ENCODE measurements at regions not wholly inside any gene's neighbourhood (a gene's known extent, or its start where the extent isn't known, plus 50 kb on each side); places are given as distances from the start of the nearest gene placed in this dataset.

GRCh38 chr6:106770081-106770480 is 140.7 kb downstream of the QRSL1 start:
- Histone ChIP-seq H2AFZ (ENCODE audit: low read length) (no peak overlapping the region), H3K4me3 (replicated peaks in 1 of 4; ENCODE audit: control extremely low read depth in 1 of 4, insufficient read depth in 1 of 4, low read depth in 3 of 4, low read length in 4 of 4) (no peak overlapping the region), H3K27ac (ENCODE audit: insufficient read depth, low read length) (no peak overlapping the region), H3K79me2 (ENCODE audit: control insufficient read depth, insufficient read depth, low read length) (no peaks in the 10 kb centered on the region), H3K9me3 (ENCODE audit: control insufficient read depth, insufficient read depth, low read depth, low read length) (no peaks in the 10 kb centered on the region), H3K36me3 (ENCODE audit: control insufficient read depth, insufficient read depth, low read length) (no peaks in the 10 kb centered on the region), H3K4me2 (ENCODE audit: extremely low read depth, insufficient read depth, low read length) (no peak overlapping the region), H4K20me1 (ENCODE audit: control insufficient read depth, extremely low read depth, insufficient read depth, low read length) (no peaks in the 10 kb centered on the region), H3K27me3 (ENCODE audit: control insufficient read depth, insufficient read depth, low read length) (no peaks in the 10 kb centered on the region), H3K4me1 (ENCODE audit: control insufficient read depth, extremely low read depth, insufficient read depth, low read length) (no peaks in the 10 kb centered on the region), H3K9ac (ENCODE audit: insufficient read depth, low read length) (no peak overlapping the region)
- no peak for TF ChIP-seq EZH2 (IDR thresholded peaks at IDR 0.05; ENCODE audit: low read length, missing control alignments)
- TF ChIP-seq CTCF (conservative IDR thresholded peaks at IDR 0.05 in 1 of 2, IDR thresholded peaks at IDR 0.05 in 1 of 2; ENCODE audit: low read depth in 1 of 2, low read length in 2 of 2) = no peak
- no peak for DNase-seq (ENCODE audit: low read depth in 2 of 2)

GRCh38 chr6:106767271-106767670 is 137.9 kb downstream of the QRSL1 start:
- Histone ChIP-seq H3K27ac (ENCODE audit: insufficient read depth, low read length) (no peak overlapping the region), H3K36me3 (ENCODE audit: control insufficient read depth, insufficient read depth, low read length) (no peaks in the 10 kb centered on the region), H3K9me3 (ENCODE audit: control insufficient read depth, insufficient read depth, low read depth, low read length) (no peaks in the 10 kb centered on the region), H3K9ac (ENCODE audit: insufficient read depth, low read length) (no peak overlapping the region), H3K4me3 (replicated peaks in 1 of 4; ENCODE audit: control extremely low read depth in 1 of 4, insufficient read depth in 1 of 4, low read depth in 3 of 4, low read length in 4 of 4) (no peak overlapping the region), H3K4me2 (ENCODE audit: extremely low read depth, insufficient read depth, low read length) (no peak overlapping the region), H3K4me1 (ENCODE audit: control insufficient read depth, extremely low read depth, insufficient read depth, low read length) (no peaks in the 10 kb centered on the region), H3K27me3 (ENCODE audit: control insufficient read depth, insufficient read depth, low read length) (no peaks in the 10 kb centered on the region), H3K79me2 (ENCODE audit: control insufficient read depth, insufficient read depth, low read length) (no peaks in the 10 kb centered on the region), H2AFZ (ENCODE audit: low read length) (no peak overlapping the region), H4K20me1 (ENCODE audit: control insufficient read depth, extremely low read depth, insufficient read depth, low read length) (no peaks in the 10 kb centered on the region)
- DNase-seq (ENCODE audit: low read depth in 2 of 2) = no peak
- TF ChIP-seq CTCF (conservative IDR thresholded peaks at IDR 0.05 in 1 of 2, IDR thresholded peaks at IDR 0.05 in 1 of 2; ENCODE audit: low read depth in 1 of 2, low read length in 2 of 2) (no peak), EZH2 (IDR thresholded peaks at IDR 0.05; ENCODE audit: low read length, missing control alignments) (no peak)

- Histone ChIP-seq H3K9ac (ENCODE audit: insufficient read depth, low read length) (no peak overlapping the region), H3K36me3 (ENCODE audit: control insufficient read depth, insufficient read depth, low read length) (no peaks in the 10 kb centered on the region), H3K27me3 (ENCODE audit: control insufficient read depth, insufficient read depth, low read length) (no peaks in the 10 kb centered on the region), H3K4me3 (replicated peaks in 1 of 4; ENCODE audit: control extremely low read depth in 1 of 4, insufficient read depth in 1 of 4, low read depth in 3 of 4, low read length in 4 of 4) (no peak overlapping the region), H3K4me2 (ENCODE audit: extremely low read depth, insufficient read depth, low read length) (no peak overlapping the region), H3K9me3 (ENCODE audit: control insufficient read depth, insufficient read depth, low read depth, low read length) (no peaks in the 10 kb centered on the region), H4K20me1 (ENCODE audit: control insufficient read depth, extremely low read depth, insufficient read depth, low read length) (no peaks in the 10 kb centered on the region), H2AFZ (ENCODE audit: low read length) (no peak overlapping the region), H3K79me2 (ENCODE audit: control insufficient read depth, insufficient read depth, low read length) (no peaks in the 10 kb centered on the region), H3K4me1 (ENCODE audit: control insufficient read depth, extremely low read depth, insufficient read depth, low read length) (no peaks in the 10 kb centered on the region), H3K27ac (ENCODE audit: insufficient read depth, low read length) (no peak overlapping the region)
- DNase-seq (ENCODE audit: low read depth in 2 of 2) = no peak
- TF ChIP-seq EZH2 (IDR thresholded peaks at IDR 0.05; ENCODE audit: low read length, missing control alignments) (no peak), CTCF (conservative IDR thresholded peaks at IDR 0.05 in 1 of 2, IDR thresholded peaks at IDR 0.05 in 1 of 2; ENCODE audit: low read depth in 1 of 2, low read length in 2 of 2) (no peak)
These were observed 136.8 kb downstream of the QRSL1 start for GRCh38 chr6:106766201-106766600.
